NCI-H345 (cell line): ENCODE measurements at regions not wholly inside any gene's neighbourhood (a gene's known extent, or its start where the extent isn't known, plus 50 kb on each side); places are given as distances from the start of the nearest gene placed in this dataset.

ENCODE experiments used
- DNase-seq: peaks from one replicate; lab custom pipeline; 2025; lab: John Stamatoyannopoulos, UW

DNA sequence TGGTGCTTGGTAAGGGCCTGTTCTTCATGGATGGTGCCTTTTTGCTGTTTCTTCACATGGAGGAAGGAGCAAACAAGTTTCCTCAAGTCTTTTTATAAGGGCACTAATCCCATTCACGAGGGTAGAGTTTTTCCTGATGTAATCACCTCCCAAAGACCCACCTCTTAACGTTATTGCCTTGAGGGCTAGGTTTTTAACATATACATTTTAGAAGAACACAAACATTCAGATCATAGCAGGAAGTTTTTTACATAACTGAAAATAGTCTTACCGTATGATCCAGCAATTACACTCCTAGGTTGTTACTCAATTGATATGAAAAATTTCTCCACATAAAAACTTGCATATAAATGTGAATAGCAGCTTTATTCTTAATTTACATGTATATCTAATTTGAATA, 976.3 kb downstream of the DSC3 start:
- DNase-seq: no peak

DNA sequence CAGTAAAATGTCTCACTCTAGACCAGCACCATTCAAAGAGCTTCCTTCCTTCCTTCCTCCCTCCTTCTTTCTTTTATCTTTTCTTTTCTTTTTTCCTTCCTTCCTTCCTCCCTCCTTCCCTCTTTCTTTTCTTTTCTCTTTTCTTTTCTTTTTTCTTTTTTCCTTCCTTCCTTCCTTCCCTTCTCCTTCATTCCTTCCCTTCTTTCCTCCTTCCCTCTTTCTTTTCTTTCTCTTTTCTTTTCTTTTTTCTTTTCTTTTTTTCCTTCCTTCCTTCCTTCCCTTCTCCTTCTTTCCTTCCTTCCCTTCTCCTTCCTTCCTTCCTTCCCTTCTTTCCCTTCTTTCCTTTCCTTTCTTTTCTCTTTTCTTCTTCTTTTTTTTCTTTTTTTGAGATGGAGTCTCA, 985.1 kb downstream of the DSC3 start:
- no peak for DNase-seq

DNA sequence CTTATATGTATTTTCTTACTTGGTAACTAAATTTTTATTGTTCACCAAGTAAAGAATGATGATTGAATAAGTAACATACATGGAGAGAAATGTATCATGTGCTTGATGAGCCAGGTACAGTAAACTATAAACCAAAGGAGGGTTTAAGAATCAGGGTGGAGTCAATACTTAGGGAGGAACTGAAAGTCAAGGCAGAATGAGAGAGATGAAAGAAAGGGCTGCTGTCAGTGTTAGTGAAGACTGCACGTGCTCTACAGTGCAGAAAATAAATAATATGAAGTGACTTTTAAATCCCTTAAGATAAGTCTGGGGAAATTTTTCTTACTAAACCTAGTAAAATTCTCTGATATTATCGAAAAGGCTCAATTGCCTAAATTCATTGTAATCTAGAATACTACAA, 986.0 kb downstream of the DSC3 start:
- no peak for DNase-seq

DNA sequence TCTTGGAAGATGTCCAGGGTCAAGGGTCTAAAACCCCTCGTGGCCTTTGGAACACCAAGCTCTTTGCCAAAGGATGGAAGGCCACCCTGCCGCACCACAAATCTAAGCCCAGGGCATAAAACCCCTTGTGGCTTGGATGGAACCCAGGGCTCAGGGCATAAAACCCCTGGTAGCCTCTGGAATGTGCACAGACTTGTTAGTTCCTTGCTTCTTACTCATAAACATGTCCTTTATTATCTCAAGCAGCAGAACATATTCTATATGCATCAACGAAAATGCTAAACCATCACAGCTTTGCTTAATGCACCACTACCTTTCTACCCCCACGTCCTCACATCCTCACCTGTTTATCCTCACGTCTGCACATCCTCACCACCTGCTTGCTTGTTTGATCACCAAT, 998.0 kb downstream of the DSC3 start:
- no peak for DNase-seq

DNA sequence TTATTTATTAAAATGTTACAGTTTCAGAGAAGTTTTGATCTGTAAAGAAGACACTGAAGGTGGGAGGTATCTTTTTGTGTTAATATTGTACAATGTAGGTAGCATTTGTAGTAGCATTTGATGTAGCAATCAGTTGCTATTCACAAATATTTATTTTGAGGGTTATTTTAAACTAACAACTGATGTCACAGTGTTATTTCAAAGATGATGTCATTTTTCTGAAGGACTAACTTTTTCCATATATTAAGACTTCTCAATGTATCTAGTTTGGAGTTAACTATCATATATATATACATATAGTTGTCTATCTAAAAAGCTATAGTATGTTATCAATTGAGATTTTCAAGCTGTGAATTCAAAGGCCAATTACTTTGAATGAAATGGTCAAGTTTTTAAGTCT, 1003.3 kb downstream of the DSC3 start:
- DNase-seq: no peak

DNA sequence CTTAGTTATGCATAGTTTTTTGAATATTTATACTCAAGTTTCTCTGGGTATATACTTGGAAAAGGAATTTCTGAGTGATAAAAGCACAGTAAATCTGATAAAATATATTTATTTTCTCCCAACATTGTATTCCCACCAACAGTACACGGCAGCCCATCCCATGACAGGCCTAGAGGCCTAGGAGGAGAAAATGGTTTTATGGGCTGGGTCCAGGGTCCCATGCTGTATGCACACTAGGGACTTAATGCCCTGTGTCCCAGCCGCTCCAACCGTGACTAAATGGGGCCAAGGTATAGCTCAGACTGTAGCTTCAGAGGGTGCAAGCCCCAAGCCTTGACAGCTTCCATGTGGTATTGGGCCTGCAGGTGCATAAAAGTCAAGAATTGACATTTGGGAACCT, 1007.7 kb downstream of the DSC3 start:
- DNase-seq: no peak

DNA sequence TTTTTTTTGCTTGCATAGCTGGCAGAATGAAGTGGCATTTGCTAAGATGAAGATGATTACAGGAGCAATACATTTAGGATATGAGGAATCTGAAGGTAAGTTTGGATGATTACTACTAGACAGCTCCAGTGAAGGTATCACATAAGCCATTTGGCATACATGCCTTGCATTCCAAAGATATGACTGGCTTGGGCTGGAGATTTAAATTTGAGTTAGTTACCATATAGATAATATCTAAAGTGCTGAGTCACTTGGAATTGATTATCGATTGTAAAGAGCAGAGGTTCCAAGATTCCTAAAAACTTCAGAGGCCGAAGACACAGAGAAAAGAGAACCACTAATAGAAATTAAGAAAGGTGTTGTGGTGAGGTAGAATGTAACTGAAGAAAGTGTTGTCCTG, 1026.4 kb downstream of the DSC3 start:
- DNase-seq: no peak

DNA sequence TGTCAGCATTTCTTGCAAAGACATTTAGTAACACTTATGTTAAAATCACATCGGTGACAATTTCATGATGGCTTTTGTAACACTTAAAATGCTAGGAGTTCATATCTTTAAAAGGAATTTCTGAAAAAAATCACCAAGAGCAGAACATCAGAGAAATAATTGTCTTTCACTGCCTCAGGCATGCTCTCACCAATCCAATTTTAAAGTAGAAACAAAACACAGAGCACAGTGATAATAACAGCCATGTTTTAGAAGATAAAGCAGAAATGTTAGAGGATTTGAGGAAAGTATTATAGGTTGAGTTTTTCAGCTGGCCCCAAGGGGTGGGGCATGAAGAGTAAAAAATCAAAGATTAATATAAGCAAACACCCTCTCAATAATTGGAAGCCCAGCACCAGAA, 1037.6 kb downstream of the DSC3 start:
- no peak for DNase-seq

DNA sequence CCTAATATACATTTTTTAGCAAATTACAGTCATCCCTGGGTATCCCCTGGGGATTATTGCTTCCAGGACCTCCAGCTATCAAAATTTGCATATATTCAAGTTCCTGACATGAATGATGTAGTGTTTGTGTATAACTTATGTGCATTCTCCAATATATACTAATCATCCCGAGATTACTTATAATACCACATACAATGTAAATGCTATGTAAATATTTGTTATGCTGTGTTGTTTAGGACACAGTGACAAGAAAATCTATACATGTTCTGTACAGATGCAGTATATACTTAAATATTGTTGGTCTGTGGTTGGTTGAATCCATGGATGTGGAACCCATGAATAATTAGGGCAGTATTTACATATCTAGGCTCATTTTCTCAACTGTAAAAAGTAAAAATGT, 1060.3 kb downstream of the DSC3 start:
- no peak for DNase-seq

DNA sequence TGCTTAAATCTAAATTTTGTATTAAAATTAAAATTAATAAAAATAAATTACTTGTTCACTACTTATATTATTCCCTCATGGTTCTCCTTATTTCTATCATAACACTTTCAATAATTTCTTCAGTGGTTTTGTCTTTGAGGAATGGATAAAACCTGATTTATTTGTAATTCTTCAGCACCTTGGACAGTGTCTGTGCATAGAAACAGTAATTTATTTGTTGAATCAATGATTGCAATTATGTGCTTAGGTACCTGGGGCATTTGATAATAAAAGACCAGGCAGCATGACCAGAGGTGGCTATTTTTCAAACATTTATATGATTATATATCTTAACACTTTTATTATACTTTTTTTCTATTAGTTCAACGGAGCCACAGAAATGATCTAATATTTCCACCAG, 1062.7 kb downstream of the DSC3 start:
- DNase-seq: no peak

DNA sequence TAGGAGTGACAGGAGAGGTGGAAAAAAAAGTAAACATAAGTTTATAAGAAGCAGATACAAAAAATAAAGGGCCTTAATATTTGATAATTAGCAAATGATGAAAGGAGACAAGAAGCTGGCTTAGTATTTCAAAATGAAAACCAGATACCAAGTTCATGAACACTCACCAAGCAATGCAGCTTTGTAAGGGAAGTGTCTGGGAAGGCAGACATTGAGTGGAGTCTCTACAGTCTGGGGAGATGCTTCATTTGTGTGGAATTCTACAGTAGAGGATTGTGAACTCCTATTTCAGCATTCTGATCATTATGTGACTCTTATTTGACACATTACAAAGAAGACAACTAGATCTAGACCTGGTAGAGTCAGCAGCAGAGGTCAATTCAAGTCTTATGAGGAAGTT, 1072.7 kb downstream of the DSC3 start:
- DNase-seq: no peak

DNA sequence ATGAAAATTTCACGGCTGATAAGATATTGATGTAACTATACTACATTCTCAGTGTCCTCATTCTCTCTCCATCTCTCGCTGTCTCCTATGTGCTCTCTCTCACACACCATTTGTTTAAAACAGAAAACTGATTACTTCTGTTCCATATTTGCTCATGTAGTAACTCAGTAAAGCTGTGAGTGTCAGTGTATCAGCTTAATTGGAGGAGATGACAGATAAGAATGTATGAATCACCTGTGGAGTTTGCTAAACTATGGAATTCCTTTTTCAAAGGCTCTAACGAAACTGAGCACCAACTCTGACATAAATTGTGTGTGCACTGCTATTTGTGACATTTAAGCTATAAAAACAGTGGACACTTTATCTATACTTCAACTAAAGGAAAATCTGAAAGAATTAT, 1080.0 kb downstream of the DSC3 start:
- no peak for DNase-seq

DNA sequence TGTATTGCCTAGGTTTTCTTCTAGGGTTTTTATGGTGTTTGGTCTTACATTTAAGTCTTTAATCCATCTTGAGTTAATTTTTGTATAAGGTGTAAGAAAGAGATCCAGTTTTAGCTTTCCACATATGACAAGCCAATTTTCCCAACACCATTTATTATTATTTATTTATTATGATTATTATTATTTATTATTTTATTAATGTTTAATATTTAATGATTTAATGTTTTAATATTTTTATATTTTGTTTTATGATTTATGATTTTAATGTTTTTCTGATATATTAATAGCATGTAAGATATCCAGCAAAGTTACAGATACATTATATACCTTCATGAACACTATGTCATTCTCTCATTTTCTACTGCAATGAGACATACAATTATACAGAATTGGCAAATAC, 1082.0 kb downstream of the DSC3 start:
- no peak for DNase-seq

DNA sequence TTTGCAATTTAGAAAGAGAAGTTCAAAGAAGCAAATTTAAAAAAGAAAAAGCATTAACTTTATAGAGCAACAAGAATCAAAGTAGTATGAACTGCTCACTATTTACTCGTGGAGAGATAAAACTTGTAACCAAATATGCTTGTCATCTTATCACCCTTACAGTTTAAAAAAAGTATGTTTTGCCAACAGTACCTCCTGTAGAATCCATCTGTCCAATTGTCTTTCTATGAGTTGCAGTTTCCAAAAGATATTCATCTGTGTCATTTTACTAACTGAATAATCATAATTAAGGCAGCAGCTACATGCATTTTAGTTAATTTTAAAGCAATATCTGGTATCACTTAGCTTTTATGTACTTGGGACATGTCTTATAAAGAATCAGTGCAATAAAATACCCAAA, 1112.3 kb downstream of the DSC3 start:
- no peak for DNase-seq

DNA sequence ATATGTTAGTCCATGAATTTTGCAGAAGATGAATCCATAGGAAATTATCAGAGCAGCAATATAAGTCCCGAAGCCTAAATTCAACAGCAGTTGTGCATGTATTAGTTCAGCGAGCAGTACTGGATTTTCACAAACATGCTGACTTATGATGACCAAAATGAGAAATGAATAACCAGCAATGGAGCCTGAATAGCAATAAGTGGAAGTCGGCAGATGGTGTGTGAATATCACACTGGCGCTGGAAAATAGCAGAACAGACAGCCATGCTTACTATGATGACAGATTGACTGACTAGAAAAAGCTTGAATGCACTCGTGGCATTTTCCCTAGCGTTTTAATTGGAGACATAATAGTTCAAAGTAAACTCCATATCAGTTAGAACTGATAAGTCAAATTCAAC, 1114.5 kb downstream of the DSC3 start:
- DNase-seq: no peak

DNA sequence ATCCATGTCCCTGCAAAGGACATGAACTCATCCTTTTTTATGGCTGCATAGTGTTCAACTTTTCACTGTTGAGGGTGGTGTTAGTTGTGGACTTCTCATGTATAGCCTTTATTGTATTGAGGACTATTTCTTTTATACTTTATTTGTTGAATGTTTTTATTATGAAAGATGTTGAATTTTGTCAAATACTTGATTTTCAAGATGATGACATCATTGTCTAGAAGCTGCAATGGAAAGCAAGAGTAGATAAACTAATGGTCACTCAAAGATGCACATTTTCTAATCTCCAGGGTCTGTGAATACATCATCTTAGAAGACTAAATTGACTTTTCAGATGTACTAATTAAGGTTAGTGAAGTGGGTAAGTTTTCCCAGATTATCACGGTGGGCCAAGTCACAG, 1117.0 kb downstream of the DSC3 start:
- no peak for DNase-seq

DNA sequence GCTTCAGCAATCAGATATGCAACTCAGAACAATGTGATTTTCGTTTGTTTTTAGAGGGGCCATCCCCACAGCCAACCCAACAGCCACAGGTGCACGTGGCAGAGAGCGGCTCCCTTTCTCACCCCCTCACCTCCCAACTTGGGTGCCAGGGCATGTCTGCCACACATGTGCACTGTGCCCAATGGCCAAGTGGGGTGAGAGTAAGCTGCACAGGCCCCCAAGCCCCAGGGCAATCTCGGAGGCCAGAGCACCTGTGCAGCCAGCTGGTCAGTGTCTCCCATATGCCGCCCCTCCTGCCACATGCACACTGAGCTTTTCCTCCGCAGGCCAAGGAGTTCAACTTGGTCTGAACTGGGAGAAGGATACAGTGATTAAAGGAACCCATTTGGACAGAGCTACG, 1130.2 kb downstream of the DSC3 start:
- no peak for DNase-seq

DNA sequence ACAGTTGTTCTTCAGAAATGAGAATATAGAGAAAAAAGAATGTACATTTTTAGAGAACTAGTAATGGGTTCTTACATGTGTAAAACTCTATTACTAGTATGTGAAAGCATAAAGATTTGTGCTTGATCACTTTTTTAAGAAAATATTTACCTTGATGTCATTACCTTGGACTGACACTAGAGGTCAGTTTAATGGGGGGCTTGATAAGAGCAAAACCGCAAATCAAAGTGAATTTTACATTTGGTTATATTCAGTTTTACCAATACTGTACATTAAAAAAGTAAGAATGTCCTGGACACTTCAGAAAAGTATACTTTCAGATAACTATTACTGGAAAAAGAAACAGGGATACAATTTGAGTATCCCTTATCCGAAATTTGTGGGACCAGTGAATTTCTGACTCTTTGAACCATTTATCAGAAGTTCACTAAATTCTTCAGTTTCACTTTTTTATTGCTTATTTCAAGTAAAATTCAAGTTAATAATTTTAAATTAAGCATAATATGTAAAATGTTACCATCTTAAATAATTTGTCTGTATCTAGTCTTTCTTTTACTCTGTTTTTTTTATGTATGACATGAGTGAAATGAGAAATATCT, 1149.5 kb downstream of the DSC3 start:
- DNase-seq: no peak

DNA sequence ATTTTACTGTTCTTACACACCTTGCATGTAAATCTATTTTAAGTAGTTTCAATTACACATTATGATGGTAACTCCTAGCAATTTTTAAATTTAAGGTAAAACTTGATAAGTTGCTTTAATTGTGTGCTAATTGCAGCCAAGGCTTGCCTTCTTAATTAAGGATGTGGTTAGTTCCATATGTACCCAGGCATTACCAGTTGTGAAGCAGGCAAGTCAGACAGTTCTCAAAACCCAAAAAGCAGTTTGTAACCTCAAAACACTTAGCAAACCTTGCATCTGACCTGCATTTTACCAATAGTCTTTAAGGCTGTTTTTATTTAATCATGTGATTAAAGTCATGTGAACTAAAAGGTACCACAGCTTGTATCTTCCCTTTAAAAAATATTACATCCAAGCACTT, 1159.4 kb downstream of the DSC3 start:
- no peak for DNase-seq

DNA sequence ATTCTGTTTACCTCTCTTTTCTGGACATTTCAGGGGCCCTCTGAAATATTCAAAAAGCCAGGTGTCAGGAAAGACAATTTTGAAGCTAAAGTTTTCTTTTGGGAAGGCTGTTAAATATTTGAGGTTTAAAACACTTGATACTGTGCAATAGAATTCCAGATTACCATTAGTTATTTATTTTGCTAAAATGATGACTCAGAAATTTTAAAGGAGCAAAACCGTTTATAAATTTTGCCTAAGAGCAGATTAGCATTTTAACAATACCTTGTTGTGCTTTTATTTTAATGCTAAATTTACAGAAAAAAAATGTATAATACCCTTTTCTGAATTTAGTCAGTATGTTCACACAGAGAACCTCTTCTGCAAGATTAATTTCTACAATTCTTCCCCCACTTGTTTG, 1159.9 kb downstream of the DSC3 start:
- DNase-seq: no peak

DNA sequence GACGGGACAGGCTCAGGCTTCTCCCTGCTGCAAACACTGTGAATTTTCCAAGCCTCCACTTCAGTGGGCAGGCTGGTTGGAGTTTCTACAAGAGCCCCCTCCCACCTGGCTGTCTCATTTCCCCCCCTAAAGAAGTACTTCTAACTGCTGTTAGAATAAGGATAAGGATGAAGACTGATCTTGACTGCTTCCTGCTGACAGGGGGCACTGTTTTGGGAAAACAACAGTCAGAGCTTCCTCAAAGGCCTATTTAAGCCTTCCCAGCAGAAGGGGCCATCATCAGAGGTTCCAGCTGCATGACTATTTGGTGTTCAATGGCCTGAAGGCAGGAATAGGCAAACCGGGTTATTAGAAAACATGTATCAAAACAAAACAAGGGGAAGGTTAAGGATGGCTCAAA, 1162.8 kb downstream of the DSC3 start:
- no peak for DNase-seq

DNA sequence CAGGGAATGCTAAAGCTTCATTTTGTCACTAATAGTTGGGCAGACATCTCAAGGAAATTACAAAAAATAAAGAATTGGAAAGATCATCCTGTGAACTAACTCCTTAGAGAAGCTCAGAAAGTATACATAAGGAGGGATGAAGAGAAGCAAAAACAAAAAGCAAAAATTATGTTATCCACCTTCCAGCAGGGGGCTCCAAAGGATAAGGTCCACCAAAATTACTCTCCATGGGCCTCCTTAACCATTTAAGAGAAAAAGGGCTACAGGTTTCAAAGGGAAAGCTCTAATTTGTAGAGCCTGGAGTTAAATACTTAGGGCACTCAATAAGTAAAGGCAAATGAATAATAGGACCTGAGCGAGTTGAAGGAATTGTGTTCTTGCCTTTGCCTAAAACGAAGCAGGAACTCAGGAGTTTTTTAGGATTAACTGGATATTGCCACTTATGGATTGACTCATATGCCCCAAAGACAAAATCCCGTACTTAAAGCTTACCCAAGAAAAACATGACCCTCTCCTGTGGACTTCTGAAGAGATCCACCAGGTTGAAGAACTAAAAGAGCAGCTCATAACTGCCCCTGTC, 1167.9 kb downstream of the DSC3 start:
- no peak for DNase-seq

DNA sequence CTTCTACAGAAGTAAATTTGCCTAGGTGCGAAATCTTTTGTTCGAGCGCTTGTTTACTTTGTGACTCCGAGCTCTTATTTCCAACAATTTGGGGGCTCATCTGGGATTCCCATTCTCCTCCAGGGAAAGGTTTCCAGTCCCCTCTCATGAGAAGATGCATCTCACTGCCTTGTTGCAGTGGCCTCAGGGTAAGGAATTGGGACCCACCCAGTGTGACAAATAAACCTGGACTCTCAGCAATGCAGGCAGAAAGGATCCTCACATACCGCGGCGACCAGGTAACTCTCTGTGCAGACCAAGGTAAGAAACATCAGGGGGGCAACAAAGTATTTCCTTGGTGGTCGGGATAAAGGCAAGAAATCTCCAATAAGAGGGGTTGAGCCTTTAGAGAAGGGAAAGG, 1169.3 kb downstream of the DSC3 start:
- DNase-seq: no peak

DNA sequence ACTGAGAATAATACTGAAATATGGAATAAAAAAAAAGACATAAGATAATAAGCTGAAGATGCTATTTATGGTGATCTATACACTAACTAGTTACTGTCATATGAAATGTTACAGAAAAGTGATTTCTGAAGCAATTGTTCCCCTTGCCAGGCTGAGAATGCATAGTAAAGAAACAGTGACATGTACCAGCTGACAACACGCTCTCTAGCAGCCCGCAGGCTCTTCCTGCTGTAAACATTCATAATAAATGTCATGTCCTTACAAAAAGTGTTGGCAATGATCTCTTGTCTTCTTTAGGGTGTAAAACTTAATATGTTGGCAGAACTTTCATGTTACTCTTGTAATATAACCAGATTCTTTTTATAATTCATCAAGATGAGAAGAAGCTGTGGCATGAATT, 1171.3 kb downstream of the DSC3 start:
- DNase-seq: no peak

DNA sequence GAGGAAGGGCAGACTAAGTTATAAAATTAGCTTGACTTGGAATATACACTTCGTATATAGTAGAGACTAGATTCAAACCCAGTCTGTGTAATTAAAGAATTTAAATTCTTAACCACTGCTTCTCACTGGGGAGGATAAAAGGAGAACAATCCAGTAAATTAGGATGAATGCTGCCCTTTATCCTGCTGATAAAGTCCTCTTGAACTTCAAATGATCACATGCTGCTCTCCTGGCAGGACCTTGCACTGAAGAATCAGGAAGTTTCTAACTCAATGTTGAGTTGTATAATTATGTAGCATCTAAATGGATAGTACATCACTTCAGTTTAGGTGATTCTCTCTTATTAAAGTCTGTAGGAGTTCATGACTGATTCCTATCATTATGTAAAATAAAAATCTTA, 1179.7 kb downstream of the DSC3 start:
- no peak for DNase-seq
